ENCODE measurements at regions not wholly inside any gene's neighbourhood (a gene's known extent, or its start where the extent isn't known, plus 50 kb on each side); places are given as distances from the start of the nearest gene placed in this dataset.

DNA sequence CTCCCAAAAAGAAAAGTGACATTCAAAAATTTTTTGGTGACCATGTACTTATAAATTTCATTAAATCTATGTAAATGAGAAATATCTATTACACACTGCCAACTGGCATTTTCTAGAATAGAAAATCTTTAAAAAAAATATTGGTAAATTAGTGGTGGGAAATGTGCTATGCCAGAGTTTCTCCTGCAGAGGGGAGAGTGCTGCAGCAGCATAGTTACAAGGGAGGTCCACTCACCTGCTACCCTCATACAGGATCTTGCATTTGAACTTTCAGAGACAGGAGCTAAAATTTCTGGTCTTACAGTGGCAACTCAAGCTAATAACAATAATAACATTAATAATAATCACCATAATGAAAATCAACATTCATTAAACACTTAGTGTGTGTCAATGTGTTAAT is 459.6 kb downstream of the NSUN3 start:
- no peak for DNase-seq

DNA sequence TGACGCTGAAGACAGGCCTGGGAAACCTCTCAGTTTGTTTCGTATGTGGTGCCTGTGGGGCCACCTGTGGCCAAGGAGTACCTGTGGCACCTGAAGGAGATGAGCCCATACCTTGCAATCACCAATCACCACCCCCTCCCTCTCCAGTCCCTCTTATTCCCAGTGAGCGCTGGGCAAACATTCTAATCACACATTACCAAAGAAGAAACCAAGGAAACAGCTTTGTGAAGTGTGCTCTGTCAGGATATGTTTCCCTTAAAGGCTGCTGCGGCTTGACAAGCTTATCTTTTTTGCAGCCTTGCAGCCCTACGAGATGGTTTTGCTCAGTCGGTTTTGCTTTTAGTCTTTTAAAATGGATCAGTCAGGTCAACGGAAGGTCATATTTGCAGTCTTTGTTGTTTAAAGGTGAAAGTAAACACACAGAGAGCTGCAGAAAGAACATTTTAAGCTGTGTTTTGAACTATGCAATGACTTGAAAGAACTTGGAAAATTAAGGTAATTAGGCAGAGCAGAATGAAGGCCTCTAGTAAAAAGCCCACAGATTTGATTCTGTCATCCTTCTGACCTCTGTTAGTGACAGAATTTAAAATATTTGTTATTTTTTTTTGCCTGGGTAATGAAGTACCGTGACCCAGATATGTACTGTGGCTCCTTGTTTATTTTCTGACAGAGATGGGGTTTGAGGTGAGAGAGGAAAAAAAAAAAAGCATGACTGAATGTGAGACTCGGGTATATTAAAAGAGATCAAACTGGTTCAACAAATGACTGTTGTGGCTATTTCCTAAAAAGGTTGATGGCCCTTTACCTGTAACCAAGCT is 461.4 kb downstream of the NSUN3 start:
- DNase-seq, result no peak

DNA sequence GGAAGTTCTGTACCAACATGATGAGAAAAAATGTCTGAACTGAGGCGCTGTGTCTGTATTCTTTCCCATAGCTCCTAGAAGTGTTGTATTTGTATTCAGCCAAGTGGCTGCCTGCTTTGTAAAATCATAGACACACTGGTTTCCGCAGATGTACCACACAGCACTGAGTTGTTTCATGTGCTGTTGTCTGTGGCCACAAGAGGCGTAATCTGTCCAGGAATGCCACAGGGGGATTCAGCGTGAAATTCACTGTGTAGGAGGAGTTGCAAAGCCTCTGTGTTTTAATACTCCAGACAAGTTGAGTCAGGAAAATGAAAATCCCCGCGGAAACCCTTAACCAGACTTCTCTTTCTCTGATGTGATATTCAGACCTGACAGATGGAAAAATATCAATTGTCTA is 462.2 kb downstream of the NSUN3 start:
- DNase-seq, result no peak

DNA sequence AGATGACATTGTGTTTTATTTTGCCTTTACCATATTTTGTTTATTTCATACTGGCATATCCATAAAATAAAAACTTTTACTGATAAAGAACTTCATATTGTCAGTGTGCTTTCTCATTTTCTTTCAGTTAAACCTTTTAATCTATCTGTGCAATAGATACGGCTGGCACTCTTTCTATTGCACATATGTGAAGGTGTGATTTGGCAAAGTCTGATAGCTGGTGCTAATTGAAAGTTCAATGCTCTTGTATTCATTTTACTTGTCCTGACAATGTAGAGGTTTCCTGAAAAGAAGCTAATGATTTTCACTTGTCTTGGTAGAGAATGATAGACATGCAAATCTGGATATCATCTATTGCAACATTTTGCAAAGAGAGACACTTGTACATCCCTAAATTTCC is 467.0 kb downstream of the NSUN3 start:
- no peak for DNase-seq

DNA sequence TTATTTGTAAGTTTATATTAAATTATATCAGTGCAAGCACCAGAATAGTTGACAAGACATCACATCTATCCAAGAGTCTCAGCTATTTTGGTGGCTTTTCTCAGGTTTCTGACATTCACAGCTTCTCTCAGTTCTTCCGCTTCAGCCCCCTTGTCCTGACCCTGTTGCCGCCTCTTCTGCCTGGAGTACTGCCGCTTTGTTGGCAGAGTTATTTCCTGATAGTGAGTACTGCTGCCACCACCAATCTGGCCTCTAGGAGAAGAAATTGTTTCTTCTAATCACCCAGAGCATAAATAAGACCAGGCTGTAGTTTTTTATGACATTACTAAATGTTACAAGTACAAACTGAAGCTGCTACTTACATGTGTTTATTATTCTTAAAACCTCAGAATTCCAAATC is 470.1 kb downstream of the NSUN3 start:
- no peak for DNase-seq

DNA sequence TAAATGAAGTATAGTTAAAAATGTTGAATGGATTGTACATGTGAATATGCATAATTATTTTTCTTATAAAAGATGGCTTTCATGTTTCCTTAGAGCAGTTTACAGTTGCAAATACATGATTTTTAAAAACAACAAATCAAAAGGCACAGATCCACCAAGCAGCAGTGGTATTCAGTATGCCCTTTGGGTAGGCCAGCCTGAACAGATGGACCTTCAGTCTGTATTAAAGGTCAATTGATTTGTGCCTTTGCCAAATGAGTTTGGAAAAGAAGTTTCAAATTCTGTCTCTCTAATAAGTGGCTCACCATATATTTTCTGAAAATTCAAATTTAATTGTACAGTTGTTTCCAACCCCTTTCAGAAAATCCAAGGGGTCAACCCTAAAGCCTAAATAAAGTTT is 477.1 kb downstream of the NSUN3 start:
- DNase-seq, result no peak

DNA sequence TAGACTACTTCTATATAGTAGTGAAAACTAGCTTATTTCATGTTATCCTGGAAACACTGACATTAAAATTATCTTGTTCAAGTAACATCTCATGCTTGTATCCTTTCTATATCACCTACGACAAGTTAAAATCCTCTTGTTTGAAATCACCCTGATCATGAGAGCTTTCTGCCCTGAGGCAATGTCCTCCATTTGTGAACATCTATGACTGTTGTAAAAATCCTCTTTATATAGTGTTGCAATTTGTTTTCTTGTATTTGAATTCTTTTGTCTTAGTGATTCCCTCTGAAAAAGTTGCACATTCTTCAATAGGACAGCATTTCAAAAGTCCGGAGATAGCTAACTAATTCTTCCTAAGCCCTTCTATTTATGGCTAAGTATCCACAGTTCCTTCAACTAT is 480.3 kb downstream of the NSUN3 start:
- no peak for DNase-seq

DNA sequence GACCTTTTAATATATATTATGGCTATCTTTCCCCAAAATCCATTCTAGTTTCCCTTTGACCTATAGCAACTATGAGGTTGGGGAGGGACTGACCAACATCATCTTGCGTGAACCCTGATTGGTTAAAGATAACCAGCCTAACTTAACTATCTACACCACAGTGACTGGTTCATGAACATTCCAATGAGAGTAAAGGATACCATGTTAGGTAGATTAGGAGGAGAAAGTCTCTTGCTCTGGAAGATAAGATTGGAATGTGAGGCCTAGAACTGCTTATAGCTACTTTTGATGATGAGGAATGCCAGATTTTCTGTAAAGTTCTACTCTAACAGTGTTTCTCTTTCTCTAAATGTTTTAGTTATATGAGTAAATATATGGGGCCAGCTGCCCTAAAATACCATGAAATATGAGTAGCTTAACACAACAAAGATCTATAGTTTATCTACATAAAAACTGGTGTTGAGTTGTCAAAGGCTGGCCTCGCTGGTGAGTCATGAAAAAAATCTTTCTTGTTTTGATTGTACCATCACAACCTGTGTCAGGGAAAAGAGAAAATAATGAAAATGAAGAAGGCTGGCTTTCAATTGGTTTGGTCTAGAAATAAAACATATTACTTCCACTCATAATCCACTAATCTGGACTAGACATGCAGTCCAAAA is 481.4 kb downstream of the NSUN3 start:
- DNase-seq, result no peak

DNA sequence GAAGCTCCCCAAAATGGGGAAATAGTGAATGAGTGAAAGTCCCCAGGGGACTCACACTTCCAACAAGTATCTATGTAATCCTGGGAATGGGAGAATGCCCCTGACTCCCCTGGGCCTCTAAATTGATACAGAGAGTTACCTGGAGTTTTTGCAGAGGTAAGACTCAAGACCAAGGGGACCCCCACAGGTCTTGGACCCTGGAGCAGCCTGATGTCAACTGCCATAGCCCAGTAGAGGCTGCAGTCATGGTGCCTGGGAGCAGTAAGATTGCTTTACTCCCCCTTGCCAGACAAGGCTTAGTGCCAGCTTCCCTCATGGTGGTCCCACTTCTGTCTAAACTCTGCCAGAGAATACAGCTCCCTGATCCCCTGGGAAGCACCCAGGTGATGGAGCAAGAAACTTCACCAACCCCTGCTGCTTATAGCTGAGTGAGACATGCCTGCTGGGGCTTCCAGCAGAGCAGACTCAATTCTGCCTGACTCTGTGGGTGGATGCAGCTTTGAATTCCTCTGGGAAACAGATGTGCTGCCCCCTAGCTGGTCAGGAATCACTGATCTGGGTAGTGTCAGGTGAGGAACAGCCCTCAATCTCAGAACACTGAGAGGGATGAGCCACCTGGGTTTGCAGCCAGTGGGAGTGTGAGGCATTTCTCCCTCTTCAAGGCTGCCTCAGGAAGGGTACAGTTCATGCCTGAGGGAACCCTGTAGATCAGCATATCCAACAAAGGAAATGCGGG is 485.9 kb downstream of the NSUN3 start:
- DNase-seq, result no peak

DNA sequence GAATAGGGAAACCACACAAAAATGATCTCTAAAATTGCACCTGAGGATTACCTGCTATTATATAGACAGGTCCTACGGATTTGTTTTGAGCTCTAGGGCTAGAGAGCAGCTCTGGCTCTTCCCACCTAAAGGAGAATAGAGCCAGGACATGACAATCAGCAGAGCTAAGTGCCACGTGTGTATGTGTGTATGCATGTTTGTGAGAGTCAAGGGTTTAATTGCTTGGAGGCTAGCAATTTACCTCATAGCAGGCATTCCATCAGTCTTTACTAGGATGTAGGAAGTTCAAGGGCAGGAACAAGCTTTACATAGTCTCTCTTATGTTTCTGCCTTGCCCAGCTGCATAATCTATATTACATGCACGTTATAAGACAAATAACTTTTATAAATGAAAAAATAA is 498.2 kb downstream of the NSUN3 start:
- no peak for DNase-seq

DNA sequence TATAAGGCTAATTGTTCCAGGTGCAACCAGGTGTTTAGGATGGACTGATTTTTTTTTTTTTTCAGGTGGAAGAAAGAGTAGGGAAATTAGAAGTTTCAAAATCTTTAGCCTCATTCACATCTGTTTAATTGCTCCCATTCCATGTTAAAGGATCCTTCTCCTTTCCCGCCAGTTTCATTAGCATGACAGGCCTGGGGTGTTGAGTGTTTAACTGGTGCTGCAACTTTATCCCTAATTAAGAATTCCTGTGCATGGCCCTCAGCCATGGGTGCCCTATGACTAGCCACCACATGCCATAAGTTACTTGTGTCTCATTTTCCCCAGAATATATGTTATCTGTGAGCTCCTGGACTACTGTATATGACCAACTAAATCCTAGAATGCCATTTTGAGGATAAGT is 501.4 kb downstream of the NSUN3 start:
- no peak for DNase-seq

DNA sequence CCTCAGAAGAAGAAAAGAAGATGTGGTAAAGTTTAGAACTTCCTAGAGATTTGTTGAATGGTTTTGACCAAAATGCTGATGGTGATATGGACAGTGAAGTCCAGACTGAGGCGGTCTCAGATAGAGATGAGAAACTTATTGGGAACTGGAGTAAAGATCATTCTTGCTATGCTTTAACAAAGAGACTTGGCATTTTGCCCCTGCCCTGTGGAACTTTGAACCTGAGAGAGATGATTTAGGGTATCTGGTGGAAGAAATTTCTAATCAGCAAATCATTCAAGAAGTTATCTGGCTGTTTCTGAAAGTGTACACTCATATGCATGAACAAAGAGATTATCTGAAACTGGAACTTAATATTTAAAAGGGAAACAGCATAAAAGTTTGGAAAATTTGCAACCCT is 505.2 kb downstream of the NSUN3 start:
- DNase-seq, result no peak

DNA sequence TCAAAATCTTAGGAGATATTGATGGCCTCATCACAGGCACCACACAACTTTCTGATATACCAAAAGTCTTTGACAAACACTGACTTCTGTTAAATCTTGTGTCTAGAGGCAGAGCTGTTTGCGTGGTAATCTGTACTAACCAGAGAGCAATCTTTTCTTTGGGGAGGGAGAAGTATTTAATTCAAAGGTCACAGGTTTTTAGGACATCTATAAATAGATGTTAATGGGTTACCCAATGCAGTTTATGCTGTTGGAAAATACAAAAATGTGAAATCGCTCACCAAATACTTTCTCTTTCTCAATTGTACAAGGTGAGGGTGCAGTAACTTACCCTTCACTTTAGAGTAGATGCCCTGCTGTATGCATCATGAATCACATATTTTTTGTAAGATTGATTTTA is 510.5 kb downstream of the NSUN3 start:
- no peak for DNase-seq

DNA sequence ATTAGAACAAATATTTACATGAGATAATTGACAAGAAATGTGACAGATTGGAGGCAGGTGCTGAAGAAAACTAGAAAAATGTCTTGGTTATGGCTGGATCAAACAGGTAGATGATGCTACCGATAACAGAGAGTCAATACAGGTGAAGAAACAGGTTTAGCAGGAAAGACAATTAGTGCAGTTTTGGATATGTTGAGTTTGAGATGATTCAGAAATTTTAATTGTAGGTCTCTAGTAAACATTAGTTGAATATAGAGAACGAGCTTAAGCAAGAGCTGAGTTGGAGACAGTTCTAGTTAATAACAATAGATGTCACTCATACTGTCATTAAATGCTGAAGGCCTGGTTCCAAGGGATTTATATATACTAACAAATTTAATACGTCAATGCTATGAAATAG is 524.4 kb downstream of the NSUN3 start:
- DNase-seq, result no peak

DNA sequence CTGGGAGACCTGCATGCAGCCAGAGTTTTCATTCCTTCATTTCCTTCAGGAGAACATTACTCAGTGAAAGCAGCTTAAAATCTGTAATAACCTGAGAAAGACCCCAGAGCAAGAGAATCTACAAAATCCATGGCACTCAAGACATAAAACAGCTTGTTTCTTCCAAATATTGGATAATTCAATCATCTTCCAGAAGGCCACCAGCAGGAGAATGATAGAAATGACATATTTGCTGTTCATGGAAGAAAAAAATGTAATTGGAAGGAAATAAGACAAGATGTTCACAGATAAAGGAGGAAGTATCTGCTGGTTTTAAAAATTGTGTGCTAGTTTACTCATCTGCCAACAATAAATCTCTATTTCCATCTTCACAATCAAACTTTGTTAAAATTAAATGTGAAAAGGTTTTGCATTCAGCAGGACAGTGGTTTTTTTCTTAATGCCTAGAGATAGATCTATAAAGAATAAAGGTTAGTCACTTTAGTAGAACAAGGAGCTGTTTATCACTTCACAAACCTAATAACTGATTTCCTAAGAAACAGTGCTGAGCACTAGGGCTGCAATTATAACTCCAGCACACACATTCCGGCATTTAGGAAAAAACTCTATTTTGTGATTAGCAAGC is 530.8 kb downstream of the NSUN3 start:
- no peak for DNase-seq

DNA sequence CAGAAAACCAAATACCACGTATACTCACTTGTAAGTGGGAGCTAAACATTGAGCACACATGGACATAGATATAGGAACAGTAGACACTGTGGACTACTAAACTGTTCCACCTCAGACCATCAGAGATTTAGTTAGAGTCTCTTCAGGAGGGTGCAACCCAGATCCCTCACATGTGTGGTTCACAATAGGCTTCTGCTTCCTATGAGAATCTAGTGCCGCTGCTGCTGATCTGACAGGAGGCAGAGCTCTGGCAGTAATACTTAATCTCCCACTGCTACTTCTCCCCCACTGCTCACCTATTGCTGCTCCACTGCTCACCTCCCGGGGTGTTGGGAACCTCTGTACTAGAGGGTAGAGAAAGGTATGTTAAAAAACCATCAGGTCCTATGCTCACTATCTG is 533.3 kb downstream of the NSUN3 start:
- DNase-seq, result no peak

DNA sequence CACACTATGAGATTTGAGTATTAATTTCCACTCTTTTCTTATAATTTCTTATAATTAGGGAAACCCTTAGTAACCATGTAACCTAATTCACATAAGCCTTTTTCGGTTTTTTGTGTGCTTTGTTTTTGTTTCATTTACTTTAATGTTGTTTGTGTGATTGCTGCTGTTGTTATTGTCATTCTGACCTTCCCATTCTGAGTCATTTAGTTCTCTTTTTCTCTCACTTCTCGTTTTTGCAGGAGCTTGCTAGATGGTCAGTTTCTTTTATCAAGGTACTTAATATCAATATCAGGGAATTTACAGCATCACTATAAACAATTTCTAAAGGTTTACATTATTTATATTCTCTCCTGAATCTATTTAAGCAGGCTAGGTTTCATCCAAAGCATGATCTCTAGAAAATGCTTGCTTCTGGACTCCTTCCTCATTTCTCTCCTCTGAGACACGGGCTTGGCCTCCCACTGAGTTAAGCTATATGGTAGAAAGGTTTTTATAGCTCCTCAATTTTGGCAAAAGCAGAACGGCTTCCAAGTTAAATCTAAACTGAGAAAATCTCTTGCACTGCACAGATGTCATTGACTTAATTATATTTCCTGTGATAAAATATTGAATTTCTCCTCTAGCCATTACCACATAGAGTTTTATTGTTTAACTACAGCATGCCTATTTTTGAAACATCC is 534.2 kb downstream of the NSUN3 start:
- DNase-seq, result no peak

DNA sequence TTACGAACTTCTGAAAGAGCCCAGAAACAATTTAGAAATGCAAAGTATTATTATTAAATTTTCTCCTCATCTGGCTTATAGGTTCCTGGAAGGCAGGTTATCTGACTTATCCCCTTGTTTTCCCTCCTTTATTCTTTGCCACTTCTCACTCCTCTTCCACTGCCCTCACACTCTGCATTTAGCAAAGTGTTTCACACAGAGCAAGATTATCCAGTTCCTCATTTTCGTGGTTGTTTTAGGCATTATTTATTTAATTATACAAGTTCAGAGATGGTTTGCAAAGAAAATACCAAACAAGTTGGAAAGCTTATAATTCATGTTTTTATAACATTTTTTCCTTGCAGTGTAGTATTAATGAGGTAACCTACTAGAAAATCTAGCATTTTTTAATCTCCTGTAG is 544.9 kb downstream of the NSUN3 start:
- no peak for DNase-seq

DNA sequence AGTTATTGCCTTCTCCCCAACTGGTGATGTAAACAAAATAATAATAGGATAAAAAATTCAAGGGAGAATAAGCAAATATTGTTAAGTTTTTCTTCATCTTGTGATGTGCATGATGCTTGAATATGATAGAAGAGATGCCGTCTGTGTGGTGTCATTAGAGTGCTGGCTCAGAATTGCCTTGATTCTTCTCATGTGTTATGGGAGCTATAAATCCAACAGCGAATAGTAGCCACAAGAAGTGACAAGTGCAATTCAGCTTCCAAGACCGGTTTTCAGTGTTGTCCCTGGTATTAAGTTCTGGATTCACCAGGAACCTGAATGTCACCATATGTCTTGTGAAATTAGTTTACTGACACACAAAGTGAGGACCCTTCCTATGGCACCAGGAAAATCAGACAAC is 547.0 kb downstream of the NSUN3 start:
- no peak for DNase-seq

DNA sequence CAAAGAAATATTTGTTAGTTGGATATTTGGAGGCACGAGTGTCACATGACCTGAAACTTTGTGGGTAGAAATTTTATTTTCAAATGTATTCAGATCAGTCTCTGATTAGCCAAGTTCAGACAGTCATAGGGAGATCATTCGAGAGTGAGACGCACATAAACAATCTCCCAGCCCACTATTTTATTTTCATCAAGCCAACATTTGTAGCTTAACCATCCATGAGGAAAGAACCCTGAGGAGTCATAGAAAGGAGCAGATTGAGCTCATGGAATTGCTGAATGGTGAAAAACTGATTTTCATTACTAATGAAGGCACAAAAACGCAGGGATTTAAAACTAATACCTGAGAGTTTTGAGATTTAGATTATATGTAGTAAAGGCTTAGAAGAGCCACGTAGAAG is 548.7 kb downstream of the NSUN3 start:
- no peak for DNase-seq

DNA sequence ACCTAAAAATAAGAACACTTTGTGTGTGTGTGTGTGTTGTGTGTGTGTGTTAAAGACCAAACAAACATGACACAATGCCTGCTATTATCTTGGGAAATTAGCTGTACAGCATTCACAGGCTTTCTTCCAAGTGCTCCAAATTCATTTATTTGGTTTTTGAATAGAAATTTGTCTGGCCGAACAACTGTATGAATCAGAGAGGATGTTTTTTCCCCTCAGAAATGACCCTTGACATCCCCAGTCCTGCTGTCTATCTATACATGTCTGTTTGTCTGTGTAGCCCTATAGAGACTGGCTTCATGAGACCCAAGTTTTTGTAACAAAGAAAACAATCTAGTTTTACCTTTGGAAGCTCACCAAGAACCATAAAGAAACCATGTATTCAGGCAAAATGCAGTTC is 549.8 kb downstream of the NSUN3 start:
- DNase-seq, result no peak

DNA sequence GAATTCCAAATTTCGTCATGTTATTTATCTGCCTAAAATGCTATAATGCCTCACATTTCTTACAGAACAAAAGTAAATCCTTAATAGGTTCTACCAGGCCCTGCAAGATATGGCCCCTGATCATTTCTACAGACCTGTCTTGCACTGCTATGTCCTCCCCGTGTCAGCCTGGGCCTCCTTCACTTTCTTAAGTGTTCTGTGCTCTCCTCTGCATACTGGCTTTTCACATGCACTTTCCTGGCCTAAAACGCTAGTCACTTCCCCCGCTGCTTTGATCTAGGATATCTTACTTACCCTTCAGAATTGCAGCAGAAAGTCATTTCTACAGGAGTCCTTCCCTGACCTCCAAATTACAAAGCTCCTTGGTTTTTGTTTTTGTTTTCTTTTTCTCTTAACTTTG is 551.3 kb downstream of the NSUN3 start:
- DNase-seq, result no peak
